Ishikawa (cell line): ENCODE measurements at regions not wholly inside any gene's neighbourhood (a gene's known extent, or its start where the extent isn't known, plus 50 kb on each side); places are given as distances from the start of the nearest gene placed in this dataset.

ENCODE experiments used
- CEBPB ChIP-seq: IDR thresholded peaks from 2 replicates; pipeline ENCODE4 v1.6.1; 2012
- CREB1 ChIP-seq: IDR thresholded peaks from 2 replicates; pipeline ENCODE4 v1.6.1; 2012; ENCODE audit warnings: low read depth
- EGR1 ChIP-seq: IDR thresholded peaks from 2 replicates; pipeline ENCODE4 v1.6.1; 2012
- EP300 ChIP-seq: IDR thresholded peaks from 2 replicates; pipeline ENCODE4 v1.6.1; 2012; ENCODE audit warnings: borderline replicate concordance
- FOXM1 ChIP-seq: IDR thresholded peaks from 2 replicates; pipeline ENCODE4 v1.6.1; 2012; ENCODE audit warnings: low read depth, borderline replicate concordance
- NFIC ChIP-seq: IDR thresholded peaks from 2 replicates; pipeline ENCODE4 v1.6.1; 2012
- RAD21 ChIP-seq: IDR thresholded peaks from 2 replicates; pipeline ENCODE4 v1.6.1; 2012; ENCODE audit warnings: low read depth
- TAF1 ChIP-seq: IDR thresholded peaks from 2 replicates; pipeline ENCODE4 v1.6.1; 2012; ENCODE audit warnings: low read depth, mild to moderate bottlenecking
- TCF12 ChIP-seq: IDR thresholded peaks from 2 replicates; pipeline ENCODE4 v1.6.1; 2012; ENCODE audit warnings: low read depth
- TEAD4 ChIP-seq: IDR thresholded peaks from 2 replicates; pipeline ENCODE4 v1.6.1; 2012
- YY1 ChIP-seq: IDR thresholded peaks from 2 replicates; pipeline ENCODE4 v1.6.1; 2012; ENCODE audit warnings: low read depth
- ZBTB7A ChIP-seq: IDR thresholded peaks from 2 replicates; pipeline ENCODE4 v1.6.1; 2012; ENCODE audit warnings: low read depth
- TF ChIP-seq, protein P1 (sequence below): IDR thresholded peaks from 2 replicates; pipeline ENCODE4 v1.6.1; 2012; ENCODE audit warnings: low read depth, mild to moderate bottlenecking
- TF ChIP-seq, protein P2 (sequence below): IDR thresholded peaks from 2 replicates; pipeline ENCODE4 v1.6.1; 2012
- TF ChIP-seq, protein P3 (sequence below): IDR thresholded peaks from 2 replicates; pipeline ENCODE4 v1.6.1; 2012

DNA sequence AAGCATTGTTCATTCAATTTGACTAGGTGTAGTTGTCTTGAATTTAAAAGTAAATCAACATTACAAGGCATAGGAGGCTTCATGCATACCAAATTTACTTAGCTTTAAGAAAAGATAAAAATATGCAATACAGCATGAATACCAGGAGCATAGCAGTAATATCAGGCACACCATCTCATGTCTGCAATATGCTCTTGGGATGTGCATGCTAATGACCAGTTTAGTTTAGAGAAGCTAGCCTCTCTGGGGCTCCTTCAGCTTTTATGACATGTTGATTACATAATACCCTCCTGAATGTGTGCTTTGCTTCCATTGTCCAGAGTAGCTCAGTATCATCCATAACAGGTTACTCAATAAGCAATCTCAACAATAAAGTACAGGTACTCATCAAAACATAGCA lies 497.2 kb downstream of the FLRT2 start:
- TF ChIP-seq EGR1: no peak
- no peak for TF ChIP-seq RAD21
- no peak for TF ChIP-seq ZBTB7A
- TF ChIP-seq, protein P1, sequence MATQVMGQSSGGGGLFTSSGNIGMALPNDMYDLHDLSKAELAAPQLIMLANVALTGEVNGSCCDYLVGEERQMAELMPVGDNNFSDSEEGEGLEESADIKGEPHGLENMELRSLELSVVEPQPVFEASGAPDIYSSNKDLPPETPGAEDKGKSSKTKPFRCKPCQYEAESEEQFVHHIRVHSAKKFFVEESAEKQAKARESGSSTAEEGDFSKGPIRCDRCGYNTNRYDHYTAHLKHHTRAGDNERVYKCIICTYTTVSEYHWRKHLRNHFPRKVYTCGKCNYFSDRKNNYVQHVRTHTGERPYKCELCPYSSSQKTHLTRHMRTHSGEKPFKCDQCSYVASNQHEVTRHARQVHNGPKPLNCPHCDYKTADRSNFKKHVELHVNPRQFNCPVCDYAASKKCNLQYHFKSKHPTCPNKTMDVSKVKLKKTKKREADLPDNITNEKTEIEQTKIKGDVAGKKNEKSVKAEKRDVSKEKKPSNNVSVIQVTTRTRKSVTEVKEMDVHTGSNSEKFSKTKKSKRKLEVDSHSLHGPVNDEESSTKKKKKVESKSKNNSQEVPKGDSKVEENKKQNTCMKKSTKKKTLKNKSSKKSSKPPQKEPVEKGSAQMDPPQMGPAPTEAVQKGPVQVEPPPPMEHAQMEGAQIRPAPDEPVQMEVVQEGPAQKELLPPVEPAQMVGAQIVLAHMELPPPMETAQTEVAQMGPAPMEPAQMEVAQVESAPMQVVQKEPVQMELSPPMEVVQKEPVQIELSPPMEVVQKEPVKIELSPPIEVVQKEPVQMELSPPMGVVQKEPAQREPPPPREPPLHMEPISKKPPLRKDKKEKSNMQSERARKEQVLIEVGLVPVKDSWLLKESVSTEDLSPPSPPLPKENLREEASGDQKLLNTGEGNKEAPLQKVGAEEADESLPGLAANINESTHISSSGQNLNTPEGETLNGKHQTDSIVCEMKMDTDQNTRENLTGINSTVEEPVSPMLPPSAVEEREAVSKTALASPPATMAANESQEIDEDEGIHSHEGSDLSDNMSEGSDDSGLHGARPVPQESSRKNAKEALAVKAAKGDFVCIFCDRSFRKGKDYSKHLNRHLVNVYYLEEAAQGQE: no peak
- TF ChIP-seq, protein P2, sequence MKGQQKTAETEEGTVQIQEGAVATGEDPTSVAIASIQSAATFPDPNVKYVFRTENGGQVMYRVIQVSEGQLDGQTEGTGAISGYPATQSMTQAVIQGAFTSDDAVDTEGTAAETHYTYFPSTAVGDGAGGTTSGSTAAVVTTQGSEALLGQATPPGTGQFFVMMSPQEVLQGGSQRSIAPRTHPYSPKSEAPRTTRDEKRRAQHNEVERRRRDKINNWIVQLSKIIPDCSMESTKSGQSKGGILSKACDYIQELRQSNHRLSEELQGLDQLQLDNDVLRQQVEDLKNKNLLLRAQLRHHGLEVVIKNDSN: no peak
- no peak for TF ChIP-seq TAF1
- TF ChIP-seq TEAD4: no peak
- no peak for TF ChIP-seq NFIC
- TF ChIP-seq, protein P3, sequence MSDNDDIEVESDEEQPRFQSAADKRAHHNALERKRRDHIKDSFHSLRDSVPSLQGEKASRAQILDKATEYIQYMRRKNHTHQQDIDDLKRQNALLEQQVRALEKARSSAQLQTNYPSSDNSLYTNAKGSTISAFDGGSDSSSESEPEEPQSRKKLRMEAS: no peak
- no peak for TF ChIP-seq EP300
- no peak for TF ChIP-seq CREB1
- TF ChIP-seq CEBPB: no peak

DNA sequence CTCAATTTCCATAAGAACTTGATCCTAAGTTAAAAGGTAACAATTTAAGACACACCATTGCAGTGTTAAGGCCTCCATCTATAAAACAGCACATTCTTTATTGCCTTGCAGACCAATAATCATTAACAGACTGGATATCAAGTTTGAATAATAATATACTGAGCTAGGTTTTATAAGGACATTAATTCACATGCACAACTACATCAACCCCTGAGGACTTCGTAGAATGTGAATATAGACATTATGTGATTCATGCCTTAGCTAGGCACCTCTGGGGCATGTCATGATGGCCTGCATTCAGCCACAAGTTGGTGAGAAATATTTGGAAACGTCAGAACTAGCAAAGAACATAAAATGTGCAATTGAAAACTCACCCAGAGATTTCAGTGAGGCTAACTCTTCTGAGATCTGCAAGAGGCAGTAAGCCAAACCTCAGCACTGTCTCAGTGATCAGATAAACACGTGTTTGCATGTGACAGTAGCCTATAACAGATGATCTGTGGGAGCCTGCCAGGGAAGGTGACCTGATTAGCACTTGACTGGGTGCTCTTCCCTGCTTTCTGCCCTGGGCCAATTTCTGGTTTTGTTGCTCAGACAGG lies 492.2 kb downstream of the FLRT2 start:
- no peak for TF ChIP-seq FOXM1
- no peak for TF ChIP-seq TEAD4
- TF ChIP-seq NFIC: no peak
- no peak for TF ChIP-seq EGR1
- TF ChIP-seq, protein P1: no peak

DNA sequence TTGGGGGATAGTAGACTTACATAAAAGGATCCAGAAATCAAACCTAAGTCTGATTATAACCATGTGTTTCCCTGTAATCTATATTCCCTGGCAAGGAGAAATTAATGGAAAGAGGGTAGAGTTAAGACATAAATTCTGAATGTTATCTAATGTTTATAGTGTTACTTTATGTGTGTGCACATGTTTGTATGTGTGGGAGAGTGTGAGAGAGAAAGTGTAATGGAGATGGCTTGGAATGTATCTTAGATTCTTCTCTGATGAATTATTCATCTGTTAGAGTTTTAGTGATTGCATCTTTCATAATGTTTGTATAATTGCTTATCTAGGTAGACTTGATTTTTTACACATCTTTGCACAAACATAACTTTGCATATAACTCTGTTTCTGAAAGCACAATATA lies 490.9 kb downstream of the FLRT2 start:
- TF ChIP-seq RAD21 (no peak), FOXM1 (no peak), TEAD4 (no peak), NFIC (no peak), TCF12 (no peak), EP300 (no peak), YY1 (no peak), EGR1 (no peak), TAF1 (no peak), CEBPB (no peak), ZBTB7A (no peak), CREB1 (no peak)
- TF ChIP-seq, protein P3: no peak
- TF ChIP-seq, protein P2: no peak
- TF ChIP-seq, protein P1: no peak

DNA sequence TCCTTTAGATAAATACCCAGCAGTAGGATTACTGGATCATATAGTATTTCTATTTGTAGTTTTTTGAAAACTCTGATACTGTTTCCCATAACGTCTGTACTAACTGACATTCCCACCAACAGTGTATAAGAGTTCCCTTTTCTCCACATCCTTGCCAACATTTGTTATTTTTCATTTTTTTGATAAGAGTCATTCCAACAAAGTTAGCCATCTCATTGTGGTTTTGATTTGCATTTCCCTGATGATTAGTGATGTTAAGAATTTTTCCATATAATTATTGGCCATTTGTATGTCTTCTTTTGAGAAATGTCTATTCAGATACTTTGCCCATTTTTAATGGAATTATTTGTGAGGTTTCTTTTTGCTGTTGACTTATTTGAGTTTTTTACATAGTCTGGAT lies 486.0 kb downstream of the FLRT2 start:
- TF ChIP-seq, protein P1: no peak
- TF ChIP-seq RAD21 (no peak), YY1 (no peak), EGR1 (no peak), TEAD4 (no peak), NFIC (no peak), FOXM1 (no peak), EP300 (no peak), ZBTB7A (no peak), TCF12 (no peak), TAF1 (no peak), CEBPB (no peak), CREB1 (no peak)
- TF ChIP-seq, protein P2: no peak
- TF ChIP-seq, protein P3: no peak
